ENCODE measurements at regions not wholly inside any gene's neighbourhood (a gene's known extent, or its start where the extent isn't known, plus 50 kb on each side); places are given as distances from the start of the nearest gene placed in this dataset.
"Not testable (repeated sequence)": the region's sequence is repeated elsewhere in the genome, so short reads cannot be mapped to it uniquely, and the experiment has no call there.

- peak; percentile 26 for DNase-seq
- in situ Hi-C loops (cut with HindIII; ENCODE audit: low pct_ligation_motif_present, low pct_unique_long_range_greater_than_20kb, low sequenced_read_pairs) = no loop called here
Measured at GRCh38 chr14:22303589-22304195, 285.3 kb downstream of the DAD1 start.

- in situ Hi-C loops (cut with HindIII; ENCODE audit: low pct_ligation_motif_present, low pct_unique_long_range_greater_than_20kb, low sequenced_read_pairs) = no loop called here
- DNase-seq = no peak
Measured at GRCh38 chr14:22300646-22301045, 288.4 kb downstream of the DAD1 start.

DNA sequence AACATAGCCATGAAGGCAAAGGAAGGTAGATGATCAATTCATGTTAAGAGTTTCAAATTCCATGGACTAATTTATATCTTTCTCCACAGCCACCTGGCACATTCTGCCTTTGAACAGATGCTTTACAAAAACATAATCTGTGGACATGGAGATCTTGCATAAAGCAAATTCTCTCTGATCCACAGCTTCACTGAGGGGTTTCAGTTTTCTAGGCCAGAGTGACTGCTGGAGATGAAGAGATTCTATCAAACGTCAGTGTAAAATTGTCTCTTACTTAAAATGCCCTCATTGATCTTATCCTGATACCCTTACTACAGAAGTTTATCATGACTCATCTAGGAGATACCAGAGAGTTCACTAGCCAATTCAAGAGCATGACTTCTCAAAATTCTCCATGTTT, 291.6 kb downstream of the DAD1 start:
- DNase-seq = no peak
- in situ Hi-C loops (cut with HindIII; ENCODE audit: low pct_ligation_motif_present, low pct_unique_long_range_greater_than_20kb, low sequenced_read_pairs) = no loop called here

- in situ Hi-C loops (cut with HindIII; ENCODE audit: low pct_ligation_motif_present, low pct_unique_long_range_greater_than_20kb, low sequenced_read_pairs) = no loop called here
- DNase-seq = peak; percentile 83
Measured at GRCh38 chr14:22296722-22297121, 292.3 kb downstream of the DAD1 start.

GRCh38 chr14:22296088-22296487, 292.9 kb downstream of the DAD1 start:
- no peak for DNase-seq
- in situ Hi-C loops (cut with HindIII; ENCODE audit: low pct_ligation_motif_present, low pct_unique_long_range_greater_than_20kb, low sequenced_read_pairs) = no loop called here

GRCh38 chr14:22291406-22291805, 297.6 kb downstream of the DAD1 start:
- peak; percentile 19 for DNase-seq
- in situ Hi-C loops (cut with HindIII; ENCODE audit: low pct_ligation_motif_present, low pct_unique_long_range_greater_than_20kb, low sequenced_read_pairs) = no loop called here

DNA sequence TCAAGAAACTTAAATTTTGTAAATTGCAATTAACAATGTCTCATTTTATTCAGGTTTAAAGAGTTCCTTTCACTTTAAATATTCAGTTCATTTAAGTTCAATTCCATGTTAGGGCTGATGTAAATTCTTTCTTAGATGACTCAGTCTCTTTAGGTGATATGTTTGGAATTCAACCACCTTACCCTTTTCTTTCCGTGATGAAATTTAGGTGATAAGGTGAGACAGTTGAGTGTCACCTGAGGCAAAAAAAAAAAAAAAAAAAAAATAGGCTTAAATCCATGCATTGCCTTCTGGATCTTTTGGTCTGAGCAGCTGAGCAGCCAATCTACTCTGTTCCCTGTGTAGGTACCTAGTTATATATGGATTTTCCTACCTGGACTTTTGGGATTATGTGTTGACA, 299.5 kb downstream of the DAD1 start:
- in situ Hi-C loops (cut with HindIII; ENCODE audit: low pct_ligation_motif_present, low pct_unique_long_range_greater_than_20kb, low sequenced_read_pairs) = no loop called here
- no peak for DNase-seq

GRCh38 chr14:22285991-22286390, 303.0 kb downstream of the DAD1 start:
- no peak for DNase-seq
- in situ Hi-C loops (cut with HindIII; ENCODE audit: low pct_ligation_motif_present, low pct_unique_long_range_greater_than_20kb, low sequenced_read_pairs) = no loop called here

DNA sequence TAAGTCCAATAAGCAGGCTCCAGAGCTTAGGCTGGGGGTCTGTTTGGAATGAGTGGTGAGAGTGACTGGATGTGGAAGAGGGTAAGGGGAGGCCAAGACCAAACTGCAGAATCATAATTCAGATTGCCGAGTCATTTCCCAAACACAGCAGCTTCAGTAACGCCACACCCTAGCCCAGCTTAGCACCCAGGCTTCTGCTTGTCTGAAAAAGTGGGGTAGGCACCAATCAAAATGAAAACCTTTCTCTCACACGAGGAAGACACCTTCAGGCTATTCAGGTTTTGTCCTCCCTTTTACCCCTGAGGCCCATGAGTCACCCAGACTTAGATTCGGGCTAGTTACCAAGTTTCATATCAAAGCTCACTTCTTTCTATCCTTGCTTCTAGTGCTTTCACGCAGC, 306.1 kb downstream of the DAD1 start:
- no peak for DNase-seq
- in situ Hi-C loops (cut with HindIII; ENCODE audit: low pct_ligation_motif_present, low pct_unique_long_range_greater_than_20kb, low sequenced_read_pairs) = no loop called here

GRCh38 chr14:22282417-22282816, 306.6 kb downstream of the DAD1 start:
- no peak for DNase-seq
- in situ Hi-C loops (cut with HindIII; ENCODE audit: low pct_ligation_motif_present, low pct_unique_long_range_greater_than_20kb, low sequenced_read_pairs) = no loop called here

DNA sequence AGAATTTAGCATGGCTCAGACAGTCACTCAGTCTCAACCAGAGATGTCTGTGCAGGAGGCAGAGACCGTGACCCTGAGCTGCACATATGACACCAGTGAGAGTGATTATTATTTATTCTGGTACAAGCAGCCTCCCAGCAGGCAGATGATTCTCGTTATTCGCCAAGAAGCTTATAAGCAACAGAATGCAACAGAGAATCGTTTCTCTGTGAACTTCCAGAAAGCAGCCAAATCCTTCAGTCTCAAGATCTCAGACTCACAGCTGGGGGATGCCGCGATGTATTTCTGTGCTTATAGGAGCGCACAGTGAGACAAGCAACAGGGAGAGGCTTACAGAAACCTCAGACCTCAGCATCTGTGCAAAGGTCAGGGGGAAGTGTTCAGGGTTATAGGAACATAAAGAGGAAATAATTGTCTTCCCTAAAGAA, 307.6 kb downstream of the DAD1 start:
- in situ Hi-C loops (cut with HindIII; ENCODE audit: low pct_ligation_motif_present, low pct_unique_long_range_greater_than_20kb, low sequenced_read_pairs) = not testable (repeated sequence)

GRCh38 chr14:22280497-22281316, 308.3 kb downstream of the DAD1 start:
- DNase-seq = no peak
- in situ Hi-C loops (cut with HindIII; ENCODE audit: low pct_ligation_motif_present, low pct_unique_long_range_greater_than_20kb, low sequenced_read_pairs) = no loop called here

More for the DNA sequence above, 307.6 kb downstream of the DAD1 start:
- not testable (repeated sequence) for DNase-seq

DNA sequence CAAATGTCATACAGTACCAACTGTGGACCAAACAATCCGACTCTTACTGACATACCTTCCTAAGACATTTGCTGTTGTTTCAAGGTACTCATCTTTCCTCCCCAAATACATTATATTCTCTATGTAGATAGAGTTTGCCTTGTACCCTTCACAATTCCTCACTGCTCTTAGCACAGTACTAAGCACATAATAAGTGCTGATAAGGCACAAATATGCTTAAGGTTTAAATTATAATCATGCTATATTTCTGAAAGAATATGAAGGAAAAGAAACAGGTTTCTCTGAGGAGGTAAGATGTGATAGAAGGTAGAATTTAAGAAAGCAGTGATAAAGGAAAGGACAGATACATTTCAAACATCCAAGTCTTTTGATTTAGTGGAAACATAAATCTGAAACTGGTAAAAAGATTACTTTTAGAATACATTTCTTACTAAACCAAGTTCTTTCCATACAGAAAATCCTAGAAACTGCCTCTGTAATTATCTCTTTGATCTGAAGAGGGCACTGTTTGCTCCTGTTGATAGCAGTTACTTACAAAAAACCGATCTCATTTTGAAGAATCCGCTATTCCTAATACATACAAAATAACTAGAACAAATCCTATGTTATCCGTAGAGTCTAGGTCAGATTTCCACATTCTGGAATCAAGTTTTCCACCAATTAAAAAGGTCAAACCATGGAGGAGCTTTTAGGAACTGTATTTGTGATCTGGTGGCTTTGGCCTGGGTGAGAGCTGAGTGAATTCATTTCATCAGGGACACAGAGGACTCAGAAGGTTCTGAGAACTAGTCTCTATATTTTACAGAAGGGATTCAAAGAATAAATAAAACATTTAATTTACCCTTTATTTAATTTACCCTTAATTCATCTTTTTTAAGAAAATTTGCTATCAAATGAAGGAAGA, 311.9 kb downstream of the DAD1 start:
- in situ Hi-C loops (cut with HindIII; ENCODE audit: low pct_ligation_motif_present, low pct_unique_long_range_greater_than_20kb, low sequenced_read_pairs) = no loop called here
- peak; percentile 33 for DNase-seq

DNA sequence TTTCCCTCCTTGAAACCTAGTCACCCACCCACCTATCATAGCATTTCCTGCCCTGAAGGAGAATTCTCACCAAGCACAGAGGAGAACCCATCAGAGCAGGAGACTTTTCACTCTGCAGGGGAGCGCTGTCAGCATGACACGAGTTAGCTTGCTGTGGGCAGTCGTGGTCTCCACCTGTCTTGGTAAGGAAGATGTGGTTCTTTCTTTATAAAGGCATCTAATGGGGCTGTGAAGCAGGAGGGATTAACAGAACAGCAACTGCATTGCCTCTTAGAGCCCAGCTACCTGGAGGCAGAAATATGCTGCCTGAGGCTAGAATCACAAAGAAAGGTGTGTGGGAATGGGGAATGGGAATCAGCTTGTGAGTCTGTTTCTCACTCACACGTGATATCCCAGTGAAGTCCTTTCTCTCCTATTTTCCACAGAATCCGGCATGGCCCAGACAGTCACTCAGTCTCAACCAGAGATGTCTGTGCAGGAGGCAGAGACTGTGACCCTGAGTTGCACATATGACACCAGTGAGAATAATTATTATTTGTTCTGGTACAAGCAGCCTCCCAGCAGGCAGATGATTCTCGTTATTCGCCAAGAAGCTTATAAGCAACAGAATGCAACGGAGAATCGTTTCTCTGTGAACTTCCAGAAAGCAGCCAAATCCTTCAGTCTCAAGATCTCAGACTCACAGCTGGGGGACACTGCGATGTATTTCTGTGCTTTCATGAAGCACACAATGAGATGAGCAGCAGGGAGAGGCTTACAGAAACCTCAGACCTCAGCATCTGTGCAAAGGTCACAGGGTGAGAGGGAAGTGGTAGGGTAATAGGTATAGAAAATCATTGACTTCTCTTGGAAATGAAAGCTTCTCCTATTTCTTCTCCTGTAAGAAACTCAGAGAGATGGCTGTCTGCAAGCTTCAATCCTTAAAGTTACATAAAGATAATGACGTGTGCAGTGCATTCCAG, 316.9 kb downstream of the DAD1 start:
- in situ Hi-C loops (cut with HindIII; ENCODE audit: low pct_ligation_motif_present, low pct_unique_long_range_greater_than_20kb, low sequenced_read_pairs) = no loop called here
- no peak for DNase-seq

GRCh38 chr14:22268875-22269274, 320.1 kb downstream of the DAD1 start:
- peak; percentile 48 for DNase-seq
- in situ Hi-C loops (cut with HindIII; ENCODE audit: low pct_ligation_motif_present, low pct_unique_long_range_greater_than_20kb, low sequenced_read_pairs) = no loop called here

- DNase-seq = no peak
- in situ Hi-C loops (cut with HindIII; ENCODE audit: low pct_ligation_motif_present, low pct_unique_long_range_greater_than_20kb, low sequenced_read_pairs) = no loop called here
Measured at GRCh38 chr14:22266683-22267082, 322.3 kb downstream of the DAD1 start.

GRCh38 chr14:22266142-22266442, 322.9 kb downstream of the DAD1 start:
- peak; percentile 15 for DNase-seq
- in situ Hi-C loops (cut with HindIII; ENCODE audit: low pct_ligation_motif_present, low pct_unique_long_range_greater_than_20kb, low sequenced_read_pairs) = no loop called here
